ENCODE measurements at regions not wholly inside any gene's neighbourhood (a gene's known extent, or its start where the extent isn't known, plus 50 kb on each side); places are given as distances from the start of the nearest gene placed in this dataset.
"Not testable (repeated sequence)": the region's sequence is repeated elsewhere in the genome, so short reads cannot be mapped to it uniquely, and the experiment has no call there.

DNA sequence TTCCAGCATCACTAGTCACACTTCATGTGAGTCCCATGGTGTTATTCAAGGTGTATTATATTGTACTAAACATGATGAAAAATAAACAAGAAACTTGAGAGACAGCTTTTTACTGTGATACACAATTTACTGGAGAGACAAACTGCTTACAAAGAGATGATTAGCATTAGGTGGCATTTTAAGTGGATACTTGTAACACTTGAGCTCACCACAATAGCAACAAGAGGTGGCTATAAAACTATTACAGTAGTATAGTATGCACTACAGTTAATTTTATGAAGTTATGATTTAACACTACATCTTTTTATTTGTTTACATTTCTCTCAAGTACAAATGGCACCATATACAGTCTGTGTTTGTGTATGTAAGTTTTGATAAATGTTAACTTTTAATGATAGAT lies 246.6 kb downstream of the PARM1 start:
- DNase-seq (no peak), ATAC-seq (no peak)
- Histone ChIP-seq H3K9me3 (no peaks in the 10 kb centered on the region), H3K36me3 (no peaks in the 10 kb centered on the region), H3K4me3 (no peak overlapping the region), H3K27ac (no peak overlapping the region), H3K27me3 (no peaks in the 10 kb centered on the region), H3K4me1 (no peaks in the 10 kb centered on the region)
- TF ChIP-seq CTCF (IDR thresholded peaks at IDR 0.05): no peak
- no peak for TF ChIP-seq POLR2A (IDR thresholded peaks at IDR 0.05)
- intact Hi-C loops (cut with DNase I): no loop called here

DNA sequence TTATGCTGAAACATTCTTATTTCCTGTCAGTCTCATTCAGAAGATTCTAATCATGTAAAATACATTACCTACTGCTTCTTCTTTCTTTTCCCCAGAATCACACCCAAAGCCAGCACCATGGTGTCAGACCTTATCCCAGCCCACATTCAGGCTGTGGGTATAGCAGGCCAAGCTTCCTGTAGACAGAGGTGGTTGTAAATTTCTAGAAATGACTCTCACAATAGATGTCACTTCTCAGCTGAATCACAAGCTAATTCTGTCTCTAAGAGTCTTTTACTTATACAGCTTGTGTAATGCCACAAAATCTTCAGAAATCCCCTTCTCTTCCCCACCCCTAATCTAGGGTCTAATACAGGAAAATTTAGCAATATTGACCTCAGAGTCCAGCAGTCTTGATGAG lies 239.6 kb downstream of the PARM1 start:
- no peak for ATAC-seq
- intact Hi-C loops (cut with DNase I): no loop called here
- no peaks in the 10 kb centered on the region for H3K4me1 ChIP-seq
- no peak overlapping the region for H3K4me3 ChIP-seq
- H3K36me3 ChIP-seq: no peaks in the 10 kb centered on the region
- TF ChIP-seq POLR2A (IDR thresholded peaks at IDR 0.05) (no peak), CTCF (IDR thresholded peaks at IDR 0.05) (no peak)
- no peak overlapping the region for H3K27ac ChIP-seq
- no peaks in the 10 kb centered on the region for H3K27me3 ChIP-seq
- DNase-seq: no peak
- H3K9me3 ChIP-seq: no peaks in the 10 kb centered on the region

DNA sequence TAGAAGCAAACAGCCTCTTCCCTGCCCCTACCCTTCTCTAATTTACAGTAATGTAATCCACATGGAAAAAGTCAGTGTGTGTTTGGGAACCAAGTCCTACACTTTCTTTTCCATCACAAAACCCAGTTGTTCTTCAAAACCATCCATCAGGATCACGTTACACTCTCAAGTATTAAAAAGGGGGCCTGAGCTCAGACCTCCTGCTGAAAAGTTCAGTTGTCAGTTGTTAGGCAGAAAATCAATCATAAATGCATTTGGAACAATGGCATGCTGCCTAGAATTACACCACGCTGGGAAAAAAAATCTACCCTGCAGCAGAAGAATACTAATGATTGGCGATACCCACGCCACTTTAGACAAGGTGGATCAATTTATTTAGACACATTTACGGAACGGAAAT lies 236.5 kb downstream of the PARM1 start:
- Histone ChIP-seq H3K36me3 (no peaks in the 10 kb centered on the region), H3K27me3 (no peaks in the 10 kb centered on the region), H3K4me3 (no peak overlapping the region), H3K4me1 (no peaks in the 10 kb centered on the region), H3K9me3 (no peaks in the 10 kb centered on the region), H3K27ac (no peak overlapping the region)
- intact Hi-C loops (cut with DNase I): no loop called here
- ATAC-seq (no peak), DNase-seq (no peak)
- WGBS (ENCODE audit: insufficient coverage, low coverage, low lambda C conversion rate, missing lambda C conversion rate): 54% methylated on average over 6 of the region's 6 CpGs
- no peak for TF ChIP-seq POLR2A (IDR thresholded peaks at IDR 0.05)

DNA sequence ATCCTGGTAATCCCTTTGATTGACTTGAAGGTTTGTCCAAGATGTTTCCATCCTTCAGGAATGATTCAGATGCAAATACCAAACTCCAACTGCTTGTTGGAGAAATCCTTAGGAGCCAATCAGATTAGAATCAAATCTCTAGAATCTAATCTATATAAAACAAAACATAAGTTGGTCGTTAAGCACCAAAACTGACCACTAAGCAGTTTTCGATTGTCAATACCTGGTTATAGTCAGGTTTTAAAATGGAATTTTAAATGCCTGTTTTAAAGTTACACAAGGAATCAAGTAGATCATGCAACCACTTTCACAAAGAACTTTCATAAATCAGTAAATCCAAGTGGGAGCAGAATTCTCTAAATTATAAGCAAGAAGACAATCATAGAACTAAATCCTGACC lies 236.1 kb downstream of the PARM1 start:
- Histone ChIP-seq H3K27me3 (no peaks in the 10 kb centered on the region), H3K4me1 (no peaks in the 10 kb centered on the region)
- WGBS (ENCODE audit: insufficient coverage, low coverage, low lambda C conversion rate, missing lambda C conversion rate): 26% methylated on average over 2 of the region's 2 CpGs

GRCh38 chr4:75168548-75168947 lies 235.6 kb downstream of the PARM1 start:
- TF ChIP-seq CTCF (IDR thresholded peaks at IDR 0.05): no peak
- TF ChIP-seq POLR2A (IDR thresholded peaks at IDR 0.05): no peak
- ATAC-seq: no peak
- intact Hi-C loops (cut with DNase I): no loop called here

More for the DNA sequence above, 236.1 kb downstream of the PARM1 start:
- intact Hi-C loops (cut with DNase I): no loop called here
- Histone ChIP-seq H3K27ac (no peak overlapping the region), H3K9me3 (no peaks in the 10 kb centered on the region), H3K4me3 (no peak overlapping the region), H3K36me3 (no peaks in the 10 kb centered on the region)
- no peak for DNase-seq
- ATAC-seq: no peak
- TF ChIP-seq POLR2A (IDR thresholded peaks at IDR 0.05) (no peak), CTCF (IDR thresholded peaks at IDR 0.05) (no peak)

GRCh38 chr4:75165100-75165499 lies 232.2 kb downstream of the PARM1 start:
- WGBS (ENCODE audit: insufficient coverage, low coverage, low lambda C conversion rate, missing lambda C conversion rate): 93% methylated on average over 2 of the region's 2 CpGs
- H3K9me3 ChIP-seq; intact Hi-C loops (cut with DNase I); H3K27me3 ChIP-seq; H3K4me3 ChIP-seq; H3K4me1 ChIP-seq; DNase-seq; H3K36me3 ChIP-seq; H3K27ac ChIP-seq; ATAC-seq: not testable (repeated sequence)

More at GRCh38 chr4:75168548-75168947, 235.6 kb downstream of the PARM1 start:
- no peak overlapping the region for H3K27ac ChIP-seq
- no peaks in the 10 kb centered on the region for H3K27me3 ChIP-seq
- no peaks in the 10 kb centered on the region for H3K4me1 ChIP-seq
- H3K9me3 ChIP-seq: no peaks in the 10 kb centered on the region
- DNase-seq: no peak
- no peak overlapping the region for H3K4me3 ChIP-seq
- H3K36me3 ChIP-seq: no peaks in the 10 kb centered on the region

Measured in right lobe of liver (tissue), 6 donors.